ENCODE measurements at regions not wholly inside any gene's neighbourhood (a gene's known extent, or its start where the extent isn't known, plus 50 kb on each side); places are given as distances from the start of the nearest gene placed in this dataset.

- no peak for DNase-seq (ENCODE audit: low read depth in 2 of 2)
Observed at GRCh38 chr14:71666571-71667145, 265.6 kb upstream of the RGS6 start.

- DNase-seq (ENCODE audit: low read depth in 2 of 2): no peak
Observed at GRCh38 chr14:71668186-71668912, 263.9 kb upstream of the RGS6 start.

- no peak for DNase-seq (ENCODE audit: low read depth in 2 of 2)
Observed at GRCh38 chr14:71672596-71672995, 259.6 kb upstream of the RGS6 start.

- DNase-seq (ENCODE audit: low read depth in 2 of 2): no peak
Observed at GRCh38 chr14:71675126-71675899, 256.9 kb upstream of the RGS6 start.

GRCh38 chr14:71675900-71676287, 256.3 kb upstream of the RGS6 start:
- DNase-seq (ENCODE audit: low read depth in 2 of 2): no peak

- DNase-seq (ENCODE audit: low read depth in 2 of 2): no peak
Observed at GRCh38 chr14:71680736-71681387, 251.4 kb upstream of the RGS6 start.

- DNase-seq (ENCODE audit: low read depth in 2 of 2): no peak
Observed at GRCh38 chr14:71682337-71682736, 249.9 kb upstream of the RGS6 start.

- no peak for DNase-seq (ENCODE audit: low read depth in 2 of 2)
Observed at GRCh38 chr14:71684323-71684722, 247.9 kb upstream of the RGS6 start.

GRCh38 chr14:71686677-71687076, 245.6 kb upstream of the RGS6 start:
- peak; percentile 58 to 61 for DNase-seq (ENCODE audit: low read depth in 2 of 2)

- DNase-seq (ENCODE audit: low read depth in 2 of 2): peak; percentile 44 to 57
Observed at GRCh38 chr14:71687166-71687831, 244.9 kb upstream of the RGS6 start.

- no peak for DNase-seq (ENCODE audit: low read depth in 2 of 2)
Observed at GRCh38 chr14:71688576-71688975, 243.7 kb upstream of the RGS6 start.

- no peak for DNase-seq (ENCODE audit: low read depth in 2 of 2)
Observed at GRCh38 chr14:71690478-71690877, 241.8 kb upstream of the RGS6 start.

GRCh38 chr14:71692496-71692895, 239.7 kb upstream of the RGS6 start:
- DNase-seq (ENCODE audit: low read depth in 2 of 2): no peak

GRCh38 chr14:71693381-71693780, 238.8 kb upstream of the RGS6 start:
- DNase-seq (ENCODE audit: low read depth in 2 of 2): peak; percentile 91 to 93

- no peak for DNase-seq (ENCODE audit: low read depth in 2 of 2)
Observed at GRCh38 chr14:71694591-71695530, 237.4 kb upstream of the RGS6 start.

- no peak for DNase-seq (ENCODE audit: low read depth in 2 of 2)
Observed at GRCh38 chr14:71695611-71696350, 236.4 kb upstream of the RGS6 start.

- no peak for DNase-seq (ENCODE audit: low read depth in 2 of 2)
Observed at GRCh38 chr14:71698027-71698426, 234.2 kb upstream of the RGS6 start.

- DNase-seq (ENCODE audit: low read depth in 2 of 2): no peak
Observed at GRCh38 chr14:71698673-71699072, 233.6 kb upstream of the RGS6 start.

GRCh38 chr14:71701990-71702389, 230.2 kb upstream of the RGS6 start:
- DNase-seq (ENCODE audit: low read depth in 2 of 2): no peak

GRCh38 chr14:71702786-71703185, 229.4 kb upstream of the RGS6 start:
- no peak for DNase-seq (ENCODE audit: low read depth in 2 of 2)

Data from fibroblast of skin of left quadriceps (primary cell).